Gastroesophageal sphincter (tissue), 2 donors: ENCODE measurements at regions not wholly inside any gene's neighbourhood (a gene's known extent, or its start where the extent isn't known, plus 50 kb on each side); places are given as distances from the start of the nearest gene placed in this dataset.

ENCODE experiments used
- EP300 ChIP-seq: sonication (generic); formaldehyde crosslinking; IDR thresholded peaks from one replicate; pipeline ENCODE4 v1.6.1; 2017; ENCODE audit warnings: antibody characterized with exemption, mild to moderate bottlenecking
- POLR2AphosphoS5 ChIP-seq: sonication (generic); formaldehyde crosslinking; IDR thresholded peaks from one replicate; pipeline ENCODE4 v1.6.1; 2017; ENCODE audit warnings: antibody characterized with exemption

DNA sequence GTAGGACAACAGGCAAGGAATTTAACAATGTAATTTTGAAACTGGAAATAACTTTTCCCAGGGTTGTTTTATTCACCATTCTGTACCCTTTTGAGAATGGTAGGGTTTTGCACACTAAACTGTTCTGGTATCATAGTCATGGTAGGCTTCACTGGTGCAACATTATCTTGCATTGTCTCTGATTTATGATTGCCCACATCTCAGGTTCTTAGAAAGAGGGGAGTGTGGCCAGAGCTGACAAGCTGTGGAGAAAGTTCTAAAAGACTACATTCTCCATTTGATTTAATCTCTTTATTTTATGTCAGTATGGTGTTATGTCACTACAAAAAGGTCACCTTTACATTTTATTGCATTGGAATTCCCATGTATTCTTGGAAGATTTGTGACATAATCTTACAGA, 447.3 kb downstream of the GRIA2 start:
- TF ChIP-seq POLR2AphosphoS5 (no peak), EP300 (no peak)
